Cerebellar nuclear complex (tissue), 1 donor: ENCODE measurements at regions not wholly inside any gene's neighbourhood (a gene's known extent, or its start where the extent isn't known, plus 50 kb on each side); places are given as distances from the start of the nearest gene placed in this dataset.

Source experiments
- DNase-seq, 2 experiments: peaks; one replicate each; lab custom pipeline; 2025; lab: John Stamatoyannopoulos, UW

GRCh38 chr11:129590753-129591475 lies 215.3 kb downstream of the BARX2 start:
- no peak for DNase-seq

DNA sequence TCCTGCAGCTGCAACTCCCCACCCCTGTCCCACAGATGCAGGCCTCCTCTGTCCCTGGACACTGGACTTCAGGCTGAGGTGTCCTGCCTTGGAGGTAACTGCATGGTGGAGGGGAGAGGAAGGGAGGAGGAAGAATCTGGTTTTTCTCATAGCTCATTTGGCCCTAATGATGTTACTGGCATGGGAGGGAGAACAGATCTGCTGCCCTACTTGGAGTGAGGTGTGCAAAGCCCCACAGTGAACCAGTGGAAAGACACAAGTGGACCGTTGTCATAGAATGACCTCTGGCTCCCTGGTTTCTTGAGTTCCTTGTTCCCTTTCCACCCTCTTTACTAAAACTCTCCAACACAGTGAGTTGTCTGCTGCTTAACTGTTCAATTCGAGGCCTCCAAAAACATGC lies 215.9 kb downstream of the BARX2 start:
- DNase-seq: no peak

DNA sequence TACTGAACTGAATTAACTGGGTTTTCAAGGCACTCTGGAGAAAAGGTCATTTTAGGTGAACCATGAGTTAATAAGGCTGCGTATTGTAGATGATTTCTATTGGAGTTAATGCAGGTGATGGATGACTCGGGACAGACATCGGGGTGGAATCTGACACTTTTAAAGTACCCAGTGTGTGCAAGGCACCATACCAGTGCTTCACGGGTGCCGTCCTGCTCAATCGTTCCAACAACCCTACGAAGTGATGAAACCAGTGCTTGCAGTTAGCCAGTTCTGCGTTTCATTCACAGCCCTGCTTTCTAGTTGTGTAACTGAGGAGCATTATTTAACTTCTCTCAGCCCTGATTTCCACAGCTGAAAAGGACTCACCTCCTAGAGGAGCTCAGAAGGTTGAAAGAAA lies 216.5 kb downstream of the BARX2 start:
- no peak for DNase-seq

DNA sequence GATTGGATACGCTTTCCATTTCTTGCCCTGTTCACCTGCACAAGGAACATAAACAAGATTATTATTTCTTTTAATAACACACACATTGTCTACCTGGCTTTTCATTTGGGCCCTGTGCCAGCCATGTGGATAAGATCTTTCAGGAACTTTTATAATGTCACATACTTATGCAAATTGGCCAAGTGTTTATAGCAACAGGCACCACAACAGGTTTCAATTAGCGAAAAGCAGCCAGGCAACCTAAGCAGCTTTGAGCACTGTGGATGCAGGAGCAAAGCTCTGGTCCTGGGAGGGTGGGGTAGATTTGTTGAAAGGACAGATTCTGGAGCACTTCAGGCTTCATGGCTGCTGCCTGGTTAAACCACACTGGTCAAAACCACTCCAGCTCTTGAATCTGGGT lies 217.4 kb downstream of the BARX2 start:
- no peak for DNase-seq

DNA sequence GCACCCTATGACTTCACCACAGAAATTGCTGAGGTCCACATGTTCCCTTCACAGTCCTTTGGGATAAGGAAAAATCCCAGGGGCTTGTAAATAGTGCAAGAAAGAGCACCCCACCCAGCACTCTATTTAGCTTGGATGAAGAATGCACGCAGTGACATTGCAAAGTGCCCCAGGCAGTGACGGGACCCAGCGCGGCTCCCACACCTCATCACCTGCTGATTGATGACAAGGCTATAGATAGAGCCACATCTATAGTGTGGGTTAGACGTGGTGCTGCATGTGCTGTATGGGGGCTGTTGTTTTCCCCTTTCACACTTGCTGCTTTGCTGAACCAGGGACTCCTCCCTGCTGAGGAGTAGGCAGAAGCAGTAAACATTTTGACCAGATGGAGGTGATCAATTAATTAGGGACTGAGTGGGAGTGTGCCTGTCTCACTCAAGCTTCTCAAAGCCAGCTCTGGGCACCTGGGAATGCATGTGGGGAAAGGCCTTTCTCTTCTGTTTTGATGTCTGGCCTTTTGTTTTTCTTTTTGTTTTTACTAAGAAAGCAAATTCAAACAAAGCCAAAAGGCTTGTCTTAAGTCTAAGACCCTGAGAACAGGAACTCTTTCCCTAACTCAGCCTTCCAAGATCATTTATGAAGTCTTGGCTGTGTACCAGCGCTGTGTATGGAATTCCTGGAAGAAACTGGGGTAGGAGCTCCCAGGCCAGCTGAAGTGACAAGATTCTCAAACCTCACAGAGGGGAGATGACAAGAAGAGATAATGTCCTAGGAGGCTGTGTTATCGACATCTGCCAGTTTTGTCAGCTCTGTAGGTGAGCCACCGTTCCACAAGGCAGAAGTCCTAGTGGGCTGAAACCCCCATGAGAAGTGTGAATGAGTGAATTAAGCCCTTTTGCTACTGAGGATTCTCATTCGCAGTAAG lies 219.7 kb downstream of the BARX2 start:
- no peak for DNase-seq

DNA sequence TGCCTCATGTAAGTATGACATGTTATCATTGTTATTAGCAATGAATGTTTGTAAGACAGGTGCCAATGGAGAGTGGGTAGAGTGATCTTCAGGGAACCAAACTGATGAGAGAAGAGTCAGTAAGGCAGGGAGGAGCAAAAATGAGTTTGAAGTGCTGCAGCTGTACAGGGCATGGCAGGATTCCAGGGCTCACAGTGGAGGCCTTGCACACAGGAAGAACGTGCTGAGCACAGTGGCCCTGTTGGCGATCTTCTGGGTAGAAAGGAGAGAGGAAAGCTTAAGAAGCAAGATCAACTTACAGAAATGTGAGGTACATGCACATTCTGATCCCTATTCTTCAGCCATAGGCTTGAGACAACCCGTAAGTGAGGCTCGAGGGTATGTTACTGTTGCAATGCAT lies 219.3 kb upstream of the TMEM45B start:
- DNase-seq: no peak

GRCh38 chr11:129598378-129598777 lies 217.3 kb upstream of the TMEM45B start:
- DNase-seq: no peak

DNA sequence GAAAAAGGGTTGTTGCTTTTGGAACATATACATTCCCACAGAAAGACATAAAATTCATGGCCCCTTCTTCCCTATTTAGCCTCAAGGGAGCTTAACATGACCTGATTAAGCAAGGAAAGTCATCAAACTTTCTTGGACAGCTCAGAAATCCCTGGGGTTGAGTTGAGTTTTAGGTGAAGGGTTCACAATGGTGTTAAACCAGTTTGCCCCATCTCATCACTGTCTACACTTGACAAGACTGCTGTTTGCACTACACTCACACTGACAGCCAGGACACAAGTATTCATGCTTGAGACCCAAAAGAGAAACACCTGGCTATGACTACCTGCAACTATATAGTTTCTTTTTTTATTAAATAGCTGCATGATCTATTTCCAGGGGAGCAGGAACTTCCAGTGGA lies 209.8 kb upstream of the TMEM45B start:
- no peak for DNase-seq

DNA sequence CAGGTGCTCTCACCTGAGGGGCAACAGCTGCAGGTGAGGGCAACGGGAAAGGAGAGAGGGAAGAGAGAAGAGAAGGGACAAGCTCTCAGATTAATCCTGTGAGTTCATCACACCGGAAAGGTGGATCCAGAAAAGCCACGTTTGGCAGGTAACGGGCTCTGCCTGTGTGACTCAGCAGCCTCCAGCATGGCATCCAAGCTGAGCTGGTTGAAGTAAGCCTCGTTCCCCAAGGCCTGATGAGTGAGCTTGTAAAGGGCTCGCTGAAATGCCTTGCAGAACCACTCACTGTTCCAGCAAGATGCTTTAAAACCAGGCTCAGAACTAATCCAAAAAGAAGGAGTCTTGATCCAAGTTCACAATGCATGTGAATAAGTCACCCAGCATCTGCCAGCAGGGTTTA lies 206.9 kb upstream of the TMEM45B start:
- DNase-seq: no peak

- no peak for DNase-seq
Measured at GRCh38 chr11:129610125-129610524, 205.5 kb upstream of the TMEM45B start.

DNA sequence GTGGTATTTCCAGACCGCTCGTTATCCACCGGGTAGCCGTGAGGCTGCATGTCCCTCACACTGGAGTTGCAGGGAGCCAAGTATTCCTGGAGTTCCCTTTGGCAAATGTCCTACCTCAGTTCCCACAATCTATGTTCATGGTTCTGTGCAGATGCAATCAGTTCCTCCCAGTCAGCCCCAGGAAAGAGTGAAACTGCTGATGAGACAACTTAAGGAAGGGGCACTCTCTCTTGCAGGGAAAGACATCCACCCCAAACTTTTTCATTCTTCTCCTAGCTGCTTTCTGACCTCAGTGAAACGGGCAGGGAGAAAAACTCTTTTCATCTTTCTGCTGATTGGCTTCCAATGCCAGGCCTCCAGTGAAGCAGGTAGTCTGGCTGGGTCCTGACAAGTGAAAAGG lies 205.1 kb upstream of the TMEM45B start:
- no peak for DNase-seq

DNA sequence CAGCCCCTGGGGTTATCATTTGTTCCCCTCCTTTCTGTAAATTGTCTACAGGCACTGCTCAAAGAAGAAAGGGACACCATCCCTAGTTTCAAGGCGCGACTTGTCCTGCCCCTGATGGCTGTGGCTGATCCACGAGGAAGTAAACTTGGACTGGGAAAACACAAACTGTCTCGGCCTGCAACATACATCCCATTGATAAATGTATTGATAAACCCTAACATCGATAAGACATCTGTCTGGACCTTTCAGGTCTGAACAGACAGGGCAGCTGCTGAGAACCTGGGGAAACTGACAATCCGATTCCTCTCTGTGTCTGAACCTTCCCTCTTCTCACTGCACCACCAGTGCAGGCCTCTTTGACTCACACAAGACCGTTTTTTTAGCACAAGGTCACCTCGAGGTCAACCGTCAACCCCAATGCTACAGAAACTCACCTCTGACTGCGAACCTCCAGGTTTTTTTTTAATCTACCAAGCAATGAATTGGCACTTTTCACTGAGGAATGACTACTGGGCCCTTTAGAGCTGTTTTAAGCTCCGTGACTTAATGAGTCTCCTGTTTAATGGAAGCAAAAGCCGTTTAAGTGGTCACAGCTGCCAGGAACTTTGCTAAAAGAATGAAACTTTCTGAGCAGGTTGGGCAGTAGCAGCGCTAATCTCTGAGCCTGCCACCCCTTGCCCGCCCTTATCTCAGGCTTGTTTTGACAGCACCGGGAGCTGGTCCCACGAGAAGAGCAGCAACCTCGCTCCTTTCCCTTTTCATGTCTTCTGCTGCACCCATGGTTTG lies 203.8 kb upstream of the TMEM45B start:
- no peak for DNase-seq

DNA sequence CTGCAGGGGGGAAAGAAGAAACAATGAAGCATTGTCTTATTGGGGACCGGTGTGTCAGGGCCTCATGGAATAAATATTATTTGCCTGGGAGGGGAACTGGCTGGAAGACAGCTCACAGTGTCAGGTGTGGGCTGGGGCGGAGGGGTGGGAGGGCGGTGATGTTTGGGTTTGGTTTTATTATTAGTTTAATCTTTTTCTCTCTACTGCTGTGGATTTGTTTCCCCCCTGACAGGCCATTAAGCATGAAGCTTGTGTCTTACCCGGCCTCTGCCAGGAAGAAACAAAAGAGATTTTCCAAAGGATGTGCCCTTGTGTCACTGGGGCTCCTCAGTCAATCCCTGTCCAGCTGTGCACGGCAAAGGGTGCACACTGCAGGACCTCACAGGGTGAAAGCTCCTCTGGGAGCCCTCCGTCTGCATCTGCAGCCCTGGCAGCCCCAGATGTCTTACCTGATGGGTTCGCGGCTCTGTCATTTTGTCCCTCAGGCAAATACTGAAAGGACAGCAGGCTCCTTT lies 203.1 kb upstream of the TMEM45B start:
- DNase-seq: no peak

DNA sequence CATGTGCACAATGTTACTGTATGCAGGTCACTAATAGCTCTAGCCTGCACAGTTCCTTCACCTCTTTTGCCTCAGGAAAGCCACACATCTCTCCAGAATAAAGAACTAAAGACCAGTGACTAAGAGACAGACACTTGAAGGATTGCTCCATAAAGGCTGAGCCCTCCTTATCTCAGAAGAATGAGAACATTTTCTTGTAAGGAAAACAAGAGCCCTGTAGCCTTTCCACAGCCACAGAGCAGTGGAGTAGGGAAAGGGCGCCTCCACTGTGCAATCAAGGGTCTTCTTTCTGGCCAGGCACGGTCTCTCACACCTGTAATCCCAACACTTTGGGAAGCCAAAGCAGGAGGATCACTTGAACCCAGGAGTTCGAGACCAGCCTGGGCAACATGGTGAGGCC lies 202.6 kb upstream of the TMEM45B start:
- DNase-seq: no peak

- DNase-seq: no peak
Measured at GRCh38 chr11:129614256-129614944, 201.2 kb upstream of the TMEM45B start.

DNA sequence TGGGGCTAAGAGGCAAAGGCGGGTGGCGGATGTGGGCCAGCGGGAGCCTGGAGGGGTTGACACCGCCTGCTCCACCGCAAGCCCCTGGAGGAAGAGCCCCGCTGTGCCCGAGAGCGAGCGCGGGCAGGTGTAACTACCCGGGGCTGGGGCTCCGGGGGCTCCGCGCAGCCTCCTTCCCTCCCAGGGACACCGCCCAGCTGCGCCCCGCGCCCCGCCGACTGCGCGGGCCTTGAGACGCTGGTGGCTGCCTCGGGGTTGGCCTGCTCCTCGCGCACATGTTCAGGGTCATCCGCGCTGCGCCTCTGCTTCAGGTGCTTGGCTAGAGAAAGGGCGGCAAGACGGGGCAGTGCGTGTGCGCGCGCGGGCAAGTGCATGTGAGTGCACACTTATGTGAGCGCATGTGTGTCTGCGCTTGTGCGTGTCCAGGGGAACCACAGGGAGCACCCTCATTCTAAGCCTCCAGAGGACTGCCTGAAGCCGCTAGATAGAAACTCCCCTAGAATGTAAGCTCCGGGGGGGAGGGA lies 197.5 kb upstream of the TMEM45B start:
- no peak for DNase-seq

DNA sequence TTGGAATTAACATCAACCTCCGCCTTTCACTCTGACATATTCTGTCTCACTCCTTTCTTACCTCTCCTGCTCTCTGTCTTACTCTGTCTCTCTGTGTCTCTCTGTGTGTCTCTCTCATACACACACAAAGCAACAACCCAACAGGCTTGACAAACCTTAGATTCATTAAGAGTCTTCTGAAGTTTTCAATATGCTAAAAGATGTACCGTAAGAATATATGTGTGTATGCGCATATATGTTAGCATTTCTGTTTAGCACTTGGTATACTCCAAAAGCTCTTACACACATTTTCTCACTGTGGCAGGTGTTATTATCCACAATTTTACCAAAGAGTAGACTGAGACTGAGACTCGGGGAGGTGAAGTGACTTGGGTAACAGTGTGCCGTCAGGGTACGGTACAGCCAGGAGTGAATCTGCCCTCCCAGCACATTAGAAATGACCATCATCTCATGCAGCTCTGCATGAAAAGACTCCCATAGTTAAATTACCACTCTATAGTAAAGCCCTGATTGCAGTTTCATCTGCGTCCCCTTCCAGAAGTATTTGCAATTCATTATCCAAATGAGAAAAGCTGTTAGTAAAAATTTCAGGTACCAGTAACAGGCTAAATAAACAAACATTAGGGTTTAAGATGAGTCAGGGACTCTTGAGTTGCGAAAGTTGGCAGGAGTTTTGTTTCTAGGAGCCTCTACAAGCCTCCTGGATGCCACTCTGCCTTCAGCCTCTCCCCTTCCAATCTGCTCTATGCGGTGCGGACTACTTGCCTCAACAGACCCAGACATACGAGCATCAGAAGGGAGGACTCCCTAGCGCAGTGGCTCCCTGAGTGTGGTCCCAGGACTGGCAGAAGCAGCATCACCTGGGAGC lies 195.2 kb upstream of the TMEM45B start:
- no peak for DNase-seq

DNA sequence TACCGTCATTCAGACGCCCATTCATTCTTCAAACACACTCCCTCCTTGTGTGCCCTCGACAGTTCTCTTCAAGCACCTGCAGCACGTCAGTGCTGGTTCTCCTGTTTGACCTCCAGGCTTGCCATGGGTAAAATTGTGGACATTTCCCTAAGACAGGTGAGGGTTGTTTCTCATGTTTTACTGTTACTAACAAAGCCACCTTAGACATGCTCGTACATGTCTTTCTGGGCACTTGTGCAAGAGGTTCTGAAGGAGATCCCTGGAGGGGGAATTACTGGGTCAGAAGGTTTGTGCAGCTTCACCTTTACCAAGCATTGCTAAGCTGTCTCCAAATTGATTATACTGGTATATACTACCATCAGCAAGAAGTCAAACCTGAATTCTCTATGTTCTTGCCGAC lies 189.7 kb upstream of the TMEM45B start:
- DNase-seq: no peak

- no peak for DNase-seq
Measured at GRCh38 chr11:129631201-129631600, 184.4 kb upstream of the TMEM45B start.

DNA sequence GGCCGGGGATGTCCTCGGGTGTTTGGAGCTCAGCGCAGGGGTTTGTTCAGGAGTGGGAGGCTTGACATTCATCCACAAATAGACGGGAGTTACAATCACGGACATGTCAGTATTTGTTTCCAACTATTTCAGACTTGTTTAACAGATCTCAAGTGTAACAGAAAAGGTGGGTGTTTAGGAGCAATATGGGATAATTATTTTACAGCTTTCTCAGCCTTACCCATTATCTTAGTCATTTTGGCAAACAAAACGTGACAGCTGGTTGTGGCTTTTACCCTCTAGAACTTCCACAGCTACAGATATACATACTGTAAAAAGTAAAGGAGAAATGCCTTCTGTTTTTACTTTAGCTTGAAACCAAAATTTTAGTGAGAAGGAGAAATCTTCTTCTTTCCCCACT lies 178.7 kb upstream of the TMEM45B start:
- no peak for DNase-seq

DNA sequence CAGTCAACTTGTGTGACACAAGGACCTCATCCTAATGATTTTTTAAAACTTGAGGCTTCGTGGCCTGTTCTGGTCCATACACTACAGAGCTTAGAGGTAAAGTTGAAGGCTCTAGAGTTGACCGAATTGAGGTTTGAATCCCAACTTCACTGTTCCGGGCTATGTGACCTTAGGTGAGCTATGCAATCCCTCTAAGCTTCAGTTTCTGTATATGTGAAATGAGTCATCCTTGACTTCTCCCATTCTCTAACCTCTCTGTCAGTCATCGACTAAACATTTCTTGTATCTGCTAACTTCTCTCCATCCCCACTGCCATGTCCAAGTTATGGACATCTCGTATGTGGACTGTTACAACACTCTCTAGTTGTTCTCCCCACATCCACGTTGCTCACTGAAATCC lies 178.2 kb upstream of the TMEM45B start:
- DNase-seq: no peak
